IPS-NIHi11 (cell line): ENCODE measurements at regions not wholly inside any gene's neighbourhood (a gene's known extent, or its start where the extent isn't known, plus 50 kb on each side); places are given as distances from the start of the nearest gene placed in this dataset.
"Not testable (repeated sequence)": the region's sequence is repeated elsewhere in the genome, so short reads cannot be mapped to it uniquely, and the experiment has no call there.

Source experiments
- DNase-seq: peaks from one replicate; pipeline ENCODE4 v3.0.0; 2012; ENCODE audit warnings: mixed read lengths, low spot score

- DNase-seq, result no peak
Observed at GRCh38 chr6:14290772-14291330, 173.3 kb downstream of the CD83 start.

- no peak for DNase-seq
Observed at GRCh38 chr6:14291331-14291730, 173.8 kb downstream of the CD83 start.

GRCh38 chr6:14292119-14292518 lies 174.5 kb downstream of the CD83 start:
- no peak for DNase-seq

GRCh38 chr6:14294270-14294951 lies 176.8 kb downstream of the CD83 start:
- no peak for DNase-seq

GRCh38 chr6:14296698-14297097 lies 179.1 kb downstream of the CD83 start:
- DNase-seq, result not testable (repeated sequence)

- DNase-seq, result not testable (repeated sequence)
Observed at GRCh38 chr6:14297118-14297517, 179.5 kb downstream of the CD83 start.

GRCh38 chr6:14300189-14300588 lies 182.6 kb downstream of the CD83 start:
- DNase-seq, result not testable (repeated sequence)

- DNase-seq, result not testable (repeated sequence)
Observed at GRCh38 chr6:14300721-14301120, 183.1 kb downstream of the CD83 start.

- DNase-seq, result not testable (repeated sequence)
Observed at GRCh38 chr6:14301477-14301876, 183.9 kb downstream of the CD83 start.

GRCh38 chr6:14305131-14305530 lies 187.6 kb downstream of the CD83 start:
- DNase-seq, result no peak

GRCh38 chr6:14305624-14306023 lies 188.1 kb downstream of the CD83 start:
- no peak for DNase-seq

- DNase-seq, result no peak
Observed at GRCh38 chr6:14306151-14306906, 188.8 kb downstream of the CD83 start.

- DNase-seq, result no peak
Observed at GRCh38 chr6:14309516-14309915, 191.9 kb downstream of the CD83 start.

- no peak for DNase-seq
Observed at GRCh38 chr6:14309951-14310445, 192.4 kb downstream of the CD83 start.

- DNase-seq, result no peak
Observed at GRCh38 chr6:14310960-14311359, 193.4 kb downstream of the CD83 start.

- DNase-seq, result no peak
Observed at GRCh38 chr6:14312587-14312986, 195.0 kb downstream of the CD83 start.

- DNase-seq, result no peak
Observed at GRCh38 chr6:14313248-14313647, 195.7 kb downstream of the CD83 start.

- no peak for DNase-seq
Observed at GRCh38 chr6:14315353-14315752, 197.8 kb downstream of the CD83 start.

GRCh38 chr6:14316651-14317386 lies 199.2 kb downstream of the CD83 start:
- DNase-seq, result peak; percentile 42

- no peak for DNase-seq
Observed at GRCh38 chr6:14317387-14317970, 199.9 kb downstream of the CD83 start.

- DNase-seq, result no peak
Observed at GRCh38 chr6:14320332-14320731, 202.8 kb downstream of the CD83 start.
